Endothelial cell of umbilical vein (primary cell): ENCODE measurements at regions not wholly inside any gene's neighbourhood (a gene's known extent, or its start where the extent isn't known, plus 50 kb on each side); places are given as distances from the start of the nearest gene placed in this dataset.

Experiments
- BruUV-seq: library from RNA; stranded (reverse); fragments of 400-500 nt; replicated peaks from 2 replicates; lab custom pipeline; 2021; lab: Mats Ljungman, UMichigan
- CTCF ChIA-PET: fragments of 300-600, 350-600 bp; sonication (Branson Sonifier 250); formaldehyde crosslinking; loops from one replicate; lab custom pipeline; 2021; ENCODE audit warnings: antibody characterized with exemption, inconsistent platforms; lab: Charles Lee
- POLR2A ChIA-PET: fragments of 300-600, 350-600 bp; sonication (Branson Sonifier 250); formaldehyde crosslinking; loops from one replicate; lab custom pipeline; 2021; ENCODE audit warnings: antibody characterized with exemption, inconsistent platforms; lab: Charles Lee
- DNase-seq: peaks from one replicate; pipeline ENCODE4 v3.0.0-alpha.2; 2011; ENCODE audit warnings: low read depth, low spot score
- FAIRE-seq: peaks from 2 replicates; lab custom pipeline; 2011; peaks lifted over from hg19 to GRCh38; lab: Jason Lieb, UNC
- H2AFZ ChIP-seq: 2 replicates; pipeline ENCODE4 v1.6.0; 2012; ENCODE audit warnings: low read depth, low read length, control low read depth, inconsistent platforms
- H3K27ac ChIP-seq: 2 replicates; pipeline ENCODE4 v1.5.1; 2011; ENCODE audit warnings: low read depth, mild to moderate bottlenecking, control low read depth, low read length, moderate library complexity; ENCODE audit not compliant: insufficient read depth
- H3K27me3 ChIP-seq, 2 experiments: 2 replicates each; pipeline versions ENCODE4 v1.6.0 to v1.6.1; 2011; ENCODE audit warnings: low read length in 2 of 2, mixed read lengths in 1 of 2; ENCODE audit not compliant: control insufficient read depth in 2 of 2, insufficient read depth in 2 of 2
- H3K36me3 ChIP-seq, 2 experiments: 2 replicates in 1 of 2; 3 replicates in 1 of 2; pipeline ENCODE4 v1.5.1; 2011; ENCODE audit warnings: low read length in 2 of 2, mild to moderate bottlenecking in 1 of 2, moderate library complexity in 1 of 2; ENCODE audit not compliant: control insufficient read depth in 2 of 2, insufficient read depth in 2 of 2; ENCODE audit errors: extremely low read depth in 1 of 2
- H3K4me1 ChIP-seq: 3 replicates; pipeline ENCODE4 v1.5.1; 2011; ENCODE audit warnings: mild to moderate bottlenecking, low read length; ENCODE audit not compliant: control insufficient read depth, insufficient read depth; ENCODE audit errors: extremely low read depth
- H3K4me2 ChIP-seq: 2 replicates; pipeline ENCODE4 v1.6.1; 2011; ENCODE audit warnings: low read length, control low read depth, mixed read lengths; ENCODE audit not compliant: insufficient read depth
- H3K4me3 ChIP-seq, 3 experiments: fragments of 200-600 bp in 1 of 3; sonication (generic), shearing (Covaris generic) in 1 of 3; replicated peaks in 1 of 3; 2 replicates each; pipeline ENCODE4 v1.5.1; 2011 to 2016; ENCODE audit warnings: control low read depth in 3 of 3, low read length in 3 of 3, mild to moderate bottlenecking in 2 of 3, inconsistent platforms in 1 of 3, low read depth in 1 of 3, moderate library complexity in 1 of 3; ENCODE audit not compliant: insufficient read depth in 1 of 3
- H3K79me2 ChIP-seq: 2 replicates; pipeline ENCODE4 v1.6.0; 2012; ENCODE audit warnings: low read length, inconsistent platforms; ENCODE audit not compliant: control insufficient read depth, insufficient read depth
- H3K9ac ChIP-seq: replicated peaks from 2 replicates; pipeline ENCODE3; 2011; ENCODE audit warnings: low read length, control low read depth; ENCODE audit not compliant: insufficient read depth; ENCODE audit errors: extremely low read depth
- H3K9me1 ChIP-seq: replicated peaks from 3 replicates; pipeline ENCODE4 v1.6.0; 2011; ENCODE audit warnings: mild to moderate bottlenecking, low read length; ENCODE audit not compliant: control insufficient read depth, insufficient read depth; ENCODE audit errors: extremely low read depth
- H3K9me3 ChIP-seq: replicated peaks from 2 replicates; pipeline ENCODE4 v1.5.1; 2012; ENCODE audit warnings: low read length, inconsistent platforms; ENCODE audit not compliant: control insufficient read depth, insufficient read depth
- H4K20me1 ChIP-seq: replicated peaks from 2 replicates; pipeline ENCODE3; 2011; ENCODE audit warnings: mild to moderate bottlenecking, low read length; ENCODE audit not compliant: control insufficient read depth, insufficient read depth; ENCODE audit errors: extremely low read depth
- EZH2 ChIP-seq: IDR thresholded peaks from 2 replicates; pipeline ENCODE4 v1.6.1; 2012; ENCODE audit warnings: borderline replicate concordance, low read depth, mild to moderate bottlenecking, moderate library complexity, low read length, inconsistent platforms; ENCODE audit not compliant: severe bottlenecking
- FOS ChIP-seq: IDR thresholded peaks from 2 replicates; pipeline ENCODE4 v1.6.1; 2011; ENCODE audit warnings: mild to moderate bottlenecking, low read length, moderate library complexity, borderline replicate concordance; ENCODE audit not compliant: insufficient read depth
- GATA2 ChIP-seq: IDR thresholded peaks from 2 replicates; pipeline ENCODE4 v1.7.0; 2011; ENCODE audit warnings: low read depth, mild to moderate bottlenecking, moderate library complexity, mixed read lengths, low read length; ENCODE audit not compliant: insufficient read length, insufficient read depth
- JUN ChIP-seq: IDR thresholded peaks from 2 replicates; pipeline ENCODE4 v1.6.1; 2011; ENCODE audit warnings: borderline replicate concordance, low read depth; ENCODE audit not compliant: insufficient read length, insufficient read depth
- MAX ChIP-seq: IDR thresholded peaks from 2 replicates; pipeline ENCODE4 v1.6.1; 2011; ENCODE audit not compliant: insufficient read depth, insufficient read length
- POLR2A ChIP-seq: IDR thresholded peaks from 2 replicates; pipeline ENCODE4 v1.6.1; 2012; ENCODE audit warnings: low read depth, mild to moderate bottlenecking, control low read depth, low read length
- POLR2AphosphoS5 ChIP-seq: IDR thresholded peaks from 2 replicates; pipeline ENCODE4 v1.6.1; 2012; ENCODE audit warnings: low read depth, mild to moderate bottlenecking, control low read depth, low read length, moderate library complexity; ENCODE audit not compliant: insufficient read depth
- dilution Hi-C: fragments of 300-500 bp; cut with MboI; formaldehyde crosslinking; loops from one replicate; pipeline ENCODE4 v1.15.0; 2019; ENCODE audit warnings: low sequenced_read_pairs; ENCODE audit not compliant: extremely low pct_ligation_motif_present
- intact Hi-C: fragments of 100-400 bp; cut with micrococcal nuclease; formaldehyde crosslinking; loops from one replicate; pipeline ENCODE4 v1.10.0; 2022

- Histone ChIP-seq H3K4me3 (no peak overlapping the region), H3K36me3 (no peaks in the 10 kb centered on the region), H3K79me2 (no peaks in the 10 kb centered on the region), H3K9me1 (no peaks in the 10 kb centered on the region), H3K4me1 (no peaks in the 10 kb centered on the region), H3K27me3 (no peaks in the 10 kb centered on the region), H4K20me1 (no peaks in the 10 kb centered on the region), H3K9me3 (no peaks in the 10 kb centered on the region), H3K27ac (no peak overlapping the region), H3K9ac (no peak overlapping the region), H2AFZ (no peak overlapping the region), H3K4me2 (no peak overlapping the region)
- no peak for FAIRE-seq
- ChIA-PET CTCF (no interaction called here), POLR2A (no interaction called here)
- dilution Hi-C loops: no loop called here
- BruUV-seq: no TSS peak
- DNase-seq: no peak
- TF ChIP-seq JUN: no peak
- TF ChIP-seq MAX: no peak
- no peak for TF ChIP-seq POLR2A
- no peak for TF ChIP-seq GATA2
- TF ChIP-seq POLR2AphosphoS5: no peak
- no peak for TF ChIP-seq EZH2
- intact Hi-C loops: no loop called here
Observed at GRCh38 chr2:215218587-215219577, 80.5 kb upstream of the ABCA12 start.

GRCh38 chr2:215216806-215217205 is 78.4 kb upstream of the ABCA12 start:
- H3K4me1 ChIP-seq: no peaks in the 10 kb centered on the region
- intact Hi-C loops: no loop called here
- POLR2A ChIA-PET: no interaction called here
- dilution Hi-C loops: no loop called here
- CTCF ChIA-PET: interaction anchor here (1.4 kb wide), 1 partner anchor 22 kb away, joined by 3 read pairs; no protein-coding TSS in a partner anchor
- no peaks in the 10 kb centered on the region for H3K36me3 ChIP-seq
- no peaks in the 10 kb centered on the region for H3K9me3 ChIP-seq
- H3K4me2 ChIP-seq: no peak overlapping the region
- no peak overlapping the region for H2AFZ ChIP-seq
- TF ChIP-seq MAX (no peak), FOS (no peak), POLR2A (no peak), GATA2 (no peak)
- H3K9ac ChIP-seq: no peak overlapping the region
- no TSS peak for BruUV-seq
- H3K27ac ChIP-seq: no peak overlapping the region
- H3K9me1 ChIP-seq: no peaks in the 10 kb centered on the region
- H3K27me3 ChIP-seq: no peaks in the 10 kb centered on the region
- no peak for DNase-seq
- no peaks in the 10 kb centered on the region for H3K79me2 ChIP-seq
- no peaks in the 10 kb centered on the region for H4K20me1 ChIP-seq
- FAIRE-seq: no peak
- no peak overlapping the region for H3K4me3 ChIP-seq
